ENCODE measurements at regions not wholly inside any gene's neighbourhood (a gene's known extent, or its start where the extent isn't known, plus 50 kb on each side); places are given as distances from the start of the nearest gene placed in this dataset.
A peak's percentile ranks its signal among the peaks of the same experiment; 100 is the strongest.

DNA sequence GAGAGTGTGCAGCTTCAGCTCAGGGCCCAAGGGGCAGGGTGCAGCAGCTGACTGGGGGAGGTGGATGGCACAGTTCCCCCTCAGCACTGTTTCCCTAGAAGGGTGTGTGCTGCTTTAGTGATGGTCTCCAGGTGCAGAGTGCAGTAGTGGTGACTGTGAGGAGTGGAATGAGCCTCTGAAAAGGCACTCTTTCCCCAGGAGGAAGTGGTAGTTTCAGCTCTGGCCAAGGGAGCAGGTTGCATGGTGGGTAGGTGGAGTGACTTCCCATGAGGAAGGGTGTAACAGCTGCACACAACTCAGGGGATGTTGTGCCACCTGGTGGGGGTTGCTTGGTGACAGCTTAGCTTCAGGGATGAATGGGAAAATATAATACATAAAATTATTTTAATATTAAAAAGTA is 251.5 kb upstream of the NXPH2 start:
- H3F3A ChIP-seq (replicated peaks; ENCODE audit: insufficient read depth) = no peaks in the 10 kb centered on the region
- no peaks in the 10 kb centered on the region for H3K9me2 ChIP-seq
- no peak overlapping the region for H3K4me2 ChIP-seq
- no peak overlapping the region for H3K4me3 ChIP-seq (ENCODE audit: low read depth in 2 of 2, low read length in 1 of 2)
- H3K4me1 ChIP-seq (ENCODE audit: control insufficient read depth in 1 of 2, insufficient read depth in 2 of 2, low read depth in 1 of 2, low read length in 1 of 2) = no peaks in the 10 kb centered on the region; a peak in 2 of 4 replicates
- no peaks in the 10 kb centered on the region for H3K79me2 ChIP-seq (ENCODE audit: insufficient read depth)
- TF ChIP-seq RAD21 (IDR thresholded peaks at IDR 0.05; ENCODE audit: low read length) (peak; percentile 62), SMC3 (IDR thresholded peaks at IDR 0.05; ENCODE audit: low read depth, low read length) (peak; percentile 31; the same call in 1 of the 2 replicates), GABPA (IDR thresholded peaks at IDR 0.05; ENCODE audit: low read depth) (no peak)
- no peaks in the 10 kb centered on the region for H3K36me3 ChIP-seq (replicated peaks in 1 of 2; ENCODE audit: control insufficient read depth in 1 of 2, insufficient read depth in 2 of 2, low read length in 1 of 2)
- no peaks in the 10 kb centered on the region for H3K9me3 ChIP-seq
- ChIA-PET CTCF (interaction anchor here (0.6 to 4.5 kb wide), 13 partner anchors 14 to 655 kb away, joined by 3 to 36 read pairs (median 4); no protein-coding TSS in a partner anchor), POLR2A (no interaction called here)
- no peak overlapping the region for H3K27ac ChIP-seq (ENCODE audit: low read depth in 2 of 2, low read length in 1 of 2)
- H4K20me1 ChIP-seq (ENCODE audit: insufficient read depth) = no peaks in the 10 kb centered on the region
- peak; percentile 14 for DNase-seq
- H3K9ac ChIP-seq = no peak overlapping the region
- H3K27me3 ChIP-seq (ENCODE audit: insufficient read depth) = no peaks in the 10 kb centered on the region
- H2AFZ ChIP-seq (ENCODE audit: low read depth) = no peak overlapping the region

GRCh38 chr2:139020287-139020686 is 240.1 kb upstream of the NXPH2 start:
- H4K20me1 ChIP-seq (ENCODE audit: insufficient read depth) = no peaks in the 10 kb centered on the region
- no peaks in the 10 kb centered on the region for H3K9me2 ChIP-seq
- H3K9ac ChIP-seq = no peak overlapping the region
- CTCF ChIA-PET = interaction anchor here (0.9 to 1.0 kb wide), 2 partner anchors 9 to 97 kb away, joined by 3 to 5 read pairs; no protein-coding TSS in a partner anchor
- H3K4me1 ChIP-seq (ENCODE audit: control insufficient read depth in 1 of 2, insufficient read depth in 2 of 2, low read depth in 1 of 2, low read length in 1 of 2) = no peaks in the 10 kb centered on the region
- TF ChIP-seq, protein P1, sequence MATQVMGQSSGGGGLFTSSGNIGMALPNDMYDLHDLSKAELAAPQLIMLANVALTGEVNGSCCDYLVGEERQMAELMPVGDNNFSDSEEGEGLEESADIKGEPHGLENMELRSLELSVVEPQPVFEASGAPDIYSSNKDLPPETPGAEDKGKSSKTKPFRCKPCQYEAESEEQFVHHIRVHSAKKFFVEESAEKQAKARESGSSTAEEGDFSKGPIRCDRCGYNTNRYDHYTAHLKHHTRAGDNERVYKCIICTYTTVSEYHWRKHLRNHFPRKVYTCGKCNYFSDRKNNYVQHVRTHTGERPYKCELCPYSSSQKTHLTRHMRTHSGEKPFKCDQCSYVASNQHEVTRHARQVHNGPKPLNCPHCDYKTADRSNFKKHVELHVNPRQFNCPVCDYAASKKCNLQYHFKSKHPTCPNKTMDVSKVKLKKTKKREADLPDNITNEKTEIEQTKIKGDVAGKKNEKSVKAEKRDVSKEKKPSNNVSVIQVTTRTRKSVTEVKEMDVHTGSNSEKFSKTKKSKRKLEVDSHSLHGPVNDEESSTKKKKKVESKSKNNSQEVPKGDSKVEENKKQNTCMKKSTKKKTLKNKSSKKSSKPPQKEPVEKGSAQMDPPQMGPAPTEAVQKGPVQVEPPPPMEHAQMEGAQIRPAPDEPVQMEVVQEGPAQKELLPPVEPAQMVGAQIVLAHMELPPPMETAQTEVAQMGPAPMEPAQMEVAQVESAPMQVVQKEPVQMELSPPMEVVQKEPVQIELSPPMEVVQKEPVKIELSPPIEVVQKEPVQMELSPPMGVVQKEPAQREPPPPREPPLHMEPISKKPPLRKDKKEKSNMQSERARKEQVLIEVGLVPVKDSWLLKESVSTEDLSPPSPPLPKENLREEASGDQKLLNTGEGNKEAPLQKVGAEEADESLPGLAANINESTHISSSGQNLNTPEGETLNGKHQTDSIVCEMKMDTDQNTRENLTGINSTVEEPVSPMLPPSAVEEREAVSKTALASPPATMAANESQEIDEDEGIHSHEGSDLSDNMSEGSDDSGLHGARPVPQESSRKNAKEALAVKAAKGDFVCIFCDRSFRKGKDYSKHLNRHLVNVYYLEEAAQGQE (IDR thresholded peaks at IDR 0.05; ENCODE audit: low read depth, low read length) = no peak
- no peak for TF ChIP-seq NFIC (IDR thresholded peaks at IDR 0.05; ENCODE audit: borderline replicate concordance)
- TF ChIP-seq TAF1 (IDR thresholded peaks at IDR 0.05; ENCODE audit: borderline replicate concordance, low read depth, low read length) = no peak
- TF ChIP-seq CHD2 (IDR thresholded peaks at IDR 0.05; ENCODE audit: low read length, partially characterized antibody) = no peak
- TF ChIP-seq ZBTB33 (IDR thresholded peaks at IDR 0.05; ENCODE audit: borderline replicate concordance, low read depth) = no peak
- TF ChIP-seq EZH2phosphoT487 (IDR thresholded peaks at IDR 0.05; ENCODE audit: borderline replicate concordance, low read depth) = no peak
- TF ChIP-seq IRF3 (IDR thresholded peaks at IDR 0.05; ENCODE audit: low read depth, low read length) = no peak
- TF ChIP-seq, protein P2, sequence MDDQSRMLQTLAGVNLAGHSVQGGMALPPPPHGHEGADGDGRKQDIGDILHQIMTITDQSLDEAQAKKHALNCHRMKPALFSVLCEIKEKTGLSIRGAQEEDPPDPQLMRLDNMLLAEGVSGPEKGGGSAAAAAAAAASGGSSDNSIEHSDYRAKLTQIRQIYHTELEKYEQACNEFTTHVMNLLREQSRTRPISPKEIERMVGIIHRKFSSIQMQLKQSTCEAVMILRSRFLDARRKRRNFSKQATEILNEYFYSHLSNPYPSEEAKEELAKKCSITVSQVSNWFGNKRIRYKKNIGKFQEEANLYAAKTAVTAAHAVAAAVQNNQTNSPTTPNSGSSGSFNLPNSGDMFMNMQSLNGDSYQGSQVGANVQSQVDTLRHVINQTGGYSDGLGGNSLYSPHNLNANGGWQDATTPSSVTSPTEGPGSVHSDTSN (IDR thresholded peaks at IDR 0.05) = no peak
- no peak for TF ChIP-seq MXI1 (IDR thresholded peaks at IDR 0.05; ENCODE audit: low read depth, low read length)
- no peak for TF ChIP-seq SIN3A (IDR thresholded peaks at IDR 0.05; ENCODE audit: borderline replicate concordance, low read depth, low read length)
- no peak for TF ChIP-seq NRF1 (IDR thresholded peaks at IDR 0.05; ENCODE audit: low read depth, low read length)
- no peaks in the 10 kb centered on the region for H3K9me3 ChIP-seq
- H3K27me3 ChIP-seq (ENCODE audit: insufficient read depth) = no peaks in the 10 kb centered on the region
- no peak overlapping the region for H3K4me2 ChIP-seq
- no peaks in the 10 kb centered on the region for H3K36me3 ChIP-seq (replicated peaks in 1 of 2; ENCODE audit: control insufficient read depth in 1 of 2, insufficient read depth in 2 of 2, low read length in 1 of 2)
- POLR2A ChIA-PET = no interaction called here
- no peak for DNase-seq
- H3F3A ChIP-seq (replicated peaks; ENCODE audit: insufficient read depth) = no peaks in the 10 kb centered on the region
- H3K4me3 ChIP-seq (ENCODE audit: low read depth in 2 of 2, low read length in 1 of 2) = no peak overlapping the region
- 11% methylated on average over 1 of the region's 1 CpG for WGBS (ENCODE audit: low lambda C conversion rate)
- no peak overlapping the region for H2AFZ ChIP-seq (ENCODE audit: low read depth)
- no peak overlapping the region for H3K27ac ChIP-seq (ENCODE audit: low read depth in 2 of 2, low read length in 1 of 2)
- H3K79me2 ChIP-seq (ENCODE audit: insufficient read depth) = no peaks in the 10 kb centered on the region

Measured in SK-N-SH (cell line).